HepG2 (cell line): ENCODE measurements at regions not wholly inside any gene's neighbourhood (a gene's known extent, or its start where the extent isn't known, plus 50 kb on each side); places are given as distances from the start of the nearest gene placed in this dataset.

Source experiments
- ATAC-seq: fragments of 200-7000 bp; cut with Tn5 transposase; 3 replicates; pipeline ENCODE4 v1.9.1; 2020; ENCODE audit warnings: mild to moderate bottlenecking, moderate library complexity
- BruUV-seq: library from RNA; stranded (reverse); fragments of 400-500 nt; replicated peaks from 2 replicates; lab custom pipeline; 2021; lab: Mats Ljungman, UMichigan
- CTCF ChIA-PET: fragments of 300-600 bp; formaldehyde crosslinking; extraction: SDS; loops from one replicate; lab custom pipeline; 2021; ENCODE audit warnings: low total read pairs, inconsistent platforms, low intra/inter-chr PET ratio; lab: Yijun Ruan, JAX
- POLR2A ChIA-PET: fragments of 350-600 bp; sonication (Branson Sonifier 250); formaldehyde crosslinking; loops from one replicate; lab custom pipeline; 2020; ENCODE audit warnings: antibody characterized with exemption, inconsistent platforms; lab: Yijun Ruan, JAX
- DNase-seq: peaks from one replicate; pipeline ENCODE4 v3.0.0-alpha.2; 2015; ENCODE audit warnings: low spot score
- FAIRE-seq: peaks from 3 replicates; lab custom pipeline; 2011; peaks lifted over from hg19 to GRCh38; lab: Jason Lieb, UNC
- H2AFZ ChIP-seq: one replicate; pipeline ENCODE4 v1.6.1; 2011; ENCODE audit warnings: low read length, inconsistent platforms
- H3K27ac ChIP-seq: fragments of 300-600 bp; 3 replicates; pipeline ENCODE4 v1.8.0; 2011; ENCODE audit warnings: mixed run types, mild to moderate bottlenecking, mixed read lengths, low read length, inconsistent platforms; ENCODE audit not compliant: insufficient read depth; ENCODE audit errors: extremely low read length
- H3K27me3 ChIP-seq, 2 experiments: fragments of 200-600 bp in 1 of 2; 2 replicates in 1 of 2; 3 replicates in 1 of 2; pipeline versions ENCODE4 v1.6.0 to v1.8.0; 2011; ENCODE audit warnings: low read length in 2 of 2, mild to moderate bottlenecking in 2 of 2, moderate library complexity in 2 of 2, inconsistent platforms in 1 of 2; ENCODE audit not compliant: insufficient read depth in 2 of 2, control insufficient read depth in 1 of 2
- H3K36me3 ChIP-seq, 2 experiments: fragments of 200-600 bp in 1 of 2; replicated peaks in 1 of 2; 2 replicates in 1 of 2; 3 replicates in 1 of 2; pipeline versions ENCODE4 v1.5.1 to v1.8.0; 2011; ENCODE audit warnings: low read length in 2 of 2, inconsistent platforms in 1 of 2; ENCODE audit not compliant: insufficient read depth in 2 of 2, control insufficient read depth in 1 of 2
- H3K4me1 ChIP-seq: 2 replicates; pipeline ENCODE4 v1.5.1; 2012; ENCODE audit warnings: low read length, inconsistent platforms; ENCODE audit not compliant: insufficient read depth
- H3K4me2 ChIP-seq: 2 replicates; pipeline ENCODE4 v1.6.0; 2011; ENCODE audit warnings: low read depth, low read length, inconsistent platforms
- H3K4me3 ChIP-seq, 3 experiments: fragments of 200-600 bp in 1 of 3; sonication (generic), shearing (Covaris generic) in 1 of 3; replicated peaks in 1 of 3; 2 replicates each; pipeline ENCODE4 v1.5.1; 2011 to 2016; ENCODE audit warnings: low read length in 3 of 3, inconsistent platforms in 2 of 3, low read depth in 2 of 3, mild to moderate bottlenecking in 2 of 3, control low read depth in 1 of 3, mixed read lengths in 1 of 3; ENCODE audit not compliant: insufficient read depth in 1 of 3
- H3K79me2 ChIP-seq: one replicate; pipeline ENCODE4 v1.6.1; 2011; ENCODE audit warnings: low read length, inconsistent platforms; ENCODE audit not compliant: insufficient read depth
- H3K9ac ChIP-seq: 2 replicates; pipeline ENCODE4 v1.6.0; 2011; ENCODE audit warnings: mild to moderate bottlenecking, low read depth, low read length, inconsistent platforms; ENCODE audit not compliant: insufficient read depth
- H3K9me3 ChIP-seq: 2 replicates; pipeline ENCODE4 v1.5.1; 2012; ENCODE audit warnings: mild to moderate bottlenecking, low read length
- H4K20me1 ChIP-seq: 2 replicates; pipeline ENCODE4 v1.6.0; 2011; ENCODE audit warnings: inconsistent platforms, mild to moderate bottlenecking, low read length, moderate library complexity; ENCODE audit not compliant: insufficient read depth
- HDAC2 ChIP-seq: sonication (generic); formaldehyde crosslinking; IDR thresholded peaks from 2 replicates; pipeline ENCODE4 v1.4.0; 2020; ENCODE audit warnings: missing genetic modification reagents
- LCORL ChIP-seq, 2 experiments: fragments of 450-650 bp in 1 of 2; sonication (generic) in 1 of 2; formaldehyde crosslinking in 1 of 2; IDR thresholded peaks; 2 replicates each; pipeline versions ENCODE4 v1.5.0 to v1.6.1; 2017 to 2020; ENCODE audit warnings: antibody characterized with exemption in 1 of 2, missing genetic modification reagents in 1 of 2
- NFKB2 ChIP-seq: sonication (generic); formaldehyde crosslinking; IDR thresholded peaks from 2 replicates; pipeline ENCODE4 v1.4.0; 2020; ENCODE audit warnings: missing genetic modification reagents, borderline replicate concordance
- NRL ChIP-seq: sonication (generic); formaldehyde crosslinking; IDR thresholded peaks from 2 replicates; pipeline ENCODE4 v1.5.0; 2020; ENCODE audit warnings: missing genetic modification reagents, mild to moderate bottlenecking, moderate library complexity, borderline replicate concordance
- SYNCRIP ChIP-seq: fragments of 200-400 bp; formaldehyde crosslinking; IDR thresholded peaks from 2 replicates; pipeline ENCODE4 v1.6.1; 2018; ENCODE audit warnings: mild to moderate bottlenecking, low read depth, low read length; ENCODE audit not compliant: insufficient read depth
- XRCC5 ChIP-seq: fragments of 200-400 bp; formaldehyde crosslinking; optimal IDR thresholded peaks from 2 replicates; pipeline ENCODE3; 2017; ENCODE audit warnings: mild to moderate bottlenecking, low read length
- ZKSCAN1 ChIP-seq: fragments of 150-350 bp; IDR thresholded peaks from 2 replicates; pipeline ENCODE4 v1.6.1; 2014; ENCODE audit warnings: low read length
- ZNF232 ChIP-seq: sonication (generic); formaldehyde crosslinking; IDR thresholded peaks from 2 replicates; pipeline ENCODE4 v1.4.0; 2020; ENCODE audit warnings: missing genetic modification reagents, borderline replicate concordance
- ZNF331 ChIP-seq: sonication (generic); formaldehyde crosslinking; IDR thresholded peaks from 2 replicates; pipeline ENCODE4 v1.4.0; 2020; ENCODE audit warnings: missing genetic modification reagents
- ZNF431 ChIP-seq: sonication (generic); formaldehyde crosslinking; IDR thresholded peaks from 2 replicates; pipeline ENCODE4 v1.9.0; 2022; ENCODE audit warnings: missing genetic modification reagents, low read depth, mild to moderate bottlenecking, borderline replicate concordance
- ZNF543 ChIP-seq: sonication (generic); formaldehyde crosslinking; IDR thresholded peaks from 2 replicates; pipeline ENCODE4 v1.4.0; 2020; ENCODE audit warnings: mild to moderate bottlenecking, missing genetic modification reagents
- ZNF552 ChIP-seq: sonication (generic); formaldehyde crosslinking; IDR thresholded peaks from 2 replicates; pipeline ENCODE4 v1.9.0; 2022; ENCODE audit warnings: missing genetic modification reagents, mild to moderate bottlenecking, borderline replicate concordance
- ZNF556 ChIP-seq: sonication (generic); formaldehyde crosslinking; IDR thresholded peaks from 2 replicates; pipeline ENCODE4 v1.4.0; 2020; ENCODE audit warnings: mild to moderate bottlenecking, missing genetic modification reagents, borderline replicate concordance
- WGBS: methylation state at CpG from one replicate; pipeline ENCODE4 v1.1.6; 2017; ENCODE audit warnings: low lambda C conversion rate; 5-methylcytosine and 5-hydroxymethylcytosine counted together
- in situ Hi-C: cut with HindIII; loops from 2 replicates; pipeline ENCODE4 v1.10.0; 2017; ENCODE audit warnings: low pct_unique_long_range_greater_than_20kb; ENCODE audit not compliant: extremely low pct_ligation_motif_present
- intact Hi-C: fragments of 100-400 bp; cut with micrococcal nuclease; formaldehyde crosslinking; loops from one replicate; pipeline ENCODE4 v1.10.0; 2022; ENCODE audit not compliant: unreplicated experiment
- TF ChIP-seq, protein P1 (sequence below): sonication (generic); formaldehyde crosslinking; IDR thresholded peaks from 2 replicates; pipeline ENCODE4 v1.5.0; 2020; ENCODE audit warnings: mild to moderate bottlenecking, missing genetic modification reagents, moderate library complexity
- TF ChIP-seq, protein P2 (sequence below): sonication (generic); formaldehyde crosslinking; IDR thresholded peaks from 2 replicates; pipeline ENCODE4 v1.5.0; 2020; ENCODE audit warnings: mild to moderate bottlenecking, missing genetic modification reagents
- TF ChIP-seq, protein P3 (sequence below): sonication (generic); formaldehyde crosslinking; IDR thresholded peaks from 2 replicates; pipeline ENCODE4 v1.9.0; 2021; ENCODE audit warnings: missing genetic modification reagents, mild to moderate bottlenecking, borderline replicate concordance
- TF ChIP-seq, protein P4 (sequence below): sonication (generic); formaldehyde crosslinking; IDR thresholded peaks from 2 replicates; pipeline ENCODE4 v1.8.1; 2023; ENCODE audit warnings: missing genetic modification reagents, inconsistent platforms, borderline replicate concordance

DNA sequence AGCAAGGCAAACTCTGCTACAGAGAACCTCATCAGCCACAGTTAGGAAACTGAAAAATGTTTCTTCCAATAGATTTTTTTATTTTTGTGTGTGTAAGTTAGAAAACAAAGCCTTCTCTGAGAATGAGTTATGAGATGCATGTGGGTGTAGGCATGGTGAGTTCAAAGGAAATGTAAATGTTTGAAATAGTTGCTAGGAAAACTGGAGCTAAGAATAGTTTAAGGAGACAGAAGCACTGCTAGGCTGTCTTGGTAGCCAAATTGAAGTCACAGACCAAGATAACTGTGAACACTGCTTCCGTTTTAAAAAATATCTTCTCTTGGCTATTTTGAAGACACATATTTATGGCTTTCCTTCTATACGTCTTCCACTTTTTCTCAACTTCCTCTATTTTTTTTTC, 1501.2 kb upstream of the CADM2 start (continued):
- TF ChIP-seq, protein P1, sequence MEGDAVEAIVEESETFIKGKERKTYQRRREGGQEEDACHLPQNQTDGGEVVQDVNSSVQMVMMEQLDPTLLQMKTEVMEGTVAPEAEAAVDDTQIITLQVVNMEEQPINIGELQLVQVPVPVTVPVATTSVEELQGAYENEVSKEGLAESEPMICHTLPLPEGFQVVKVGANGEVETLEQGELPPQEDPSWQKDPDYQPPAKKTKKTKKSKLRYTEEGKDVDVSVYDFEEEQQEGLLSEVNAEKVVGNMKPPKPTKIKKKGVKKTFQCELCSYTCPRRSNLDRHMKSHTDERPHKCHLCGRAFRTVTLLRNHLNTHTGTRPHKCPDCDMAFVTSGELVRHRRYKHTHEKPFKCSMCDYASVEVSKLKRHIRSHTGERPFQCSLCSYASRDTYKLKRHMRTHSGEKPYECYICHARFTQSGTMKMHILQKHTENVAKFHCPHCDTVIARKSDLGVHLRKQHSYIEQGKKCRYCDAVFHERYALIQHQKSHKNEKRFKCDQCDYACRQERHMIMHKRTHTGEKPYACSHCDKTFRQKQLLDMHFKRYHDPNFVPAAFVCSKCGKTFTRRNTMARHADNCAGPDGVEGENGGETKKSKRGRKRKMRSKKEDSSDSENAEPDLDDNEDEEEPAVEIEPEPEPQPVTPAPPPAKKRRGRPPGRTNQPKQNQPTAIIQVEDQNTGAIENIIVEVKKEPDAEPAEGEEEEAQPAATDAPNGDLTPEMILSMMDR, result no peak
- TF ChIP-seq, protein P2, sequence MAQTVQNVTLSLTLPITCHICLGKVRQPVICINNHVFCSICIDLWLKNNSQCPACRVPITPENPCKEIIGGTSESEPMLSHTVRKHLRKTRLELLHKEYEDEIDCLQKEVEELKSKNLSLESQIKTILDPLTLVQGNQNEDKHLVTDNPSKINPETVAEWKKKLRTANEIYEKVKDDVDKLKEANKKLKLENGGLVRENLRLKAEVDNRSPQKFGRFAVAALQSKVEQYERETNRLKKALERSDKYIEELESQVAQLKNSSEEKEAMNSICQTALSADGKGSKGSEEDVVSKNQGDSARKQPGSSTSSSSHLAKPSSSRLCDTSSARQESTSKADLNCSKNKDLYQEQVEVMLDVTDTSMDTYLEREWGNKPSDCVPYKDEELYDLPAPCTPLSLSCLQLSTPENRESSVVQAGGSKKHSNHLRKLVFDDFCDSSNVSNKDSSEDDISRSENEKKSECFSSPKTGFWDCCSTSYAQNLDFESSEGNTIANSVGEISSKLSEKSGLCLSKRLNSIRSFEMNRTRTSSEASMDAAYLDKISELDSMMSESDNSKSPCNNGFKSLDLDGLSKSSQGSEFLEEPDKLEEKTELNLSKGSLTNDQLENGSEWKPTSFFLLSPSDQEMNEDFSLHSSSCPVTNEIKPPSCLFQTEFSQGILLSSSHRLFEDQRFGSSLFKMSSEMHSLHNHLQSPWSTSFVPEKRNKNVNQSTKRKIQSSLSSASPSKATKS (CRISPR knock-in tag), result no peak
- TF ChIP-seq, protein P3, sequence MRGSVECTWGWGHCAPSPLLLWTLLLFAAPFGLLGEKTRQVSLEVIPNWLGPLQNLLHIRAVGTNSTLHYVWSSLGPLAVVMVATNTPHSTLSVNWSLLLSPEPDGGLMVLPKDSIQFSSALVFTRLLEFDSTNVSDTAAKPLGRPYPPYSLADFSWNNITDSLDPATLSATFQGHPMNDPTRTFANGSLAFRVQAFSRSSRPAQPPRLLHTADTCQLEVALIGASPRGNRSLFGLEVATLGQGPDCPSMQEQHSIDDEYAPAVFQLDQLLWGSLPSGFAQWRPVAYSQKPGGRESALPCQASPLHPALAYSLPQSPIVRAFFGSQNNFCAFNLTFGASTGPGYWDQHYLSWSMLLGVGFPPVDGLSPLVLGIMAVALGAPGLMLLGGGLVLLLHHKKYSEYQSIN (CRISPR knock-in tag), result no peak
- TF ChIP-seq ZNF556 (CRISPR knock-in tag) (no peak), ZNF232 (no peak), SYNCRIP (no peak)

DNA sequence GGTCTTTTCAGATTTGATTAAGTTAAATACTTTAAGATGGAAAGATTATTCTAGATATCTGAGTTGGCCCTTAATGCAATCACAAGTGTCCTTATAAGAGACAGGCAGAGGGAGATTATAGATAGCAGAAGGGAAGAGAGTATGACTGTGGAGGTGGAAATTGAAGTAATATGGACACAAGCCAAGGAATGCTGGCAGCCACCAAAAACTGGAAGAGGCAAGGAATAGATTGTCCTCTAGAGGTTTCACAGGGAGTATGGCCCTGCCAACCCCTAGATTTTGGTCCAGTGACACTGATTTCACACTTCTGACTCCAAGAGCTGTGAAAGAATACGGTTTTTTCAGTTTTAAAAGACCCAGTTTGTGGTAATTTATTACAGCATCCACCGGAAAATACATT, 1498.7 kb upstream of the CADM2 start:
- ChIA-PET CTCF (no interaction called here), POLR2A (no interaction called here)
- 0% methylated on average over 2 of the region's 2 CpGs for WGBS
- no peak overlapping the region for H3K4me2 ChIP-seq
- no peak overlapping the region for H2AFZ ChIP-seq
- H4K20me1 ChIP-seq, result no peaks in the 10 kb centered on the region
- BruUV-seq, result no TSS peak
- intact Hi-C loops, result no loop called here
- H3K27ac ChIP-seq, result no peak overlapping the region
- H3K4me3 ChIP-seq, result no peak overlapping the region
- no peaks in the 10 kb centered on the region for H3K79me2 ChIP-seq
- no peaks in the 10 kb centered on the region for H3K4me1 ChIP-seq
- FAIRE-seq (no peak), DNase-seq (no peak), ATAC-seq (no peak)
- H3K9ac ChIP-seq, result no peak overlapping the region
- in situ Hi-C loops, result no loop called here
- H3K27me3 ChIP-seq, result no peaks in the 10 kb centered on the region
- H3K9me3 ChIP-seq, result no peaks in the 10 kb centered on the region
- no peaks in the 10 kb centered on the region for H3K36me3 ChIP-seq
- TF ChIP-seq NRL (CRISPR knock-in tag) (no peak), XRCC5 (no peak), NFKB2 (CRISPR knock-in tag) (no peak), ZNF552 (CRISPR knock-in tag) (no peak), ZNF543 (CRISPR knock-in tag) (no peak), HDAC2 (CRISPR knock-in tag) (no peak), ZNF331 (CRISPR knock-in tag) (no peak), ZNF431 (no peak), ZKSCAN1 (no peak), LCORL (IDR thresholded peaks at IDR 0.05) (no peak), LCORL (CRISPR knock-in tag; IDR thresholded peaks at IDR 0.05) (no peak)
- TF ChIP-seq, protein P4, sequence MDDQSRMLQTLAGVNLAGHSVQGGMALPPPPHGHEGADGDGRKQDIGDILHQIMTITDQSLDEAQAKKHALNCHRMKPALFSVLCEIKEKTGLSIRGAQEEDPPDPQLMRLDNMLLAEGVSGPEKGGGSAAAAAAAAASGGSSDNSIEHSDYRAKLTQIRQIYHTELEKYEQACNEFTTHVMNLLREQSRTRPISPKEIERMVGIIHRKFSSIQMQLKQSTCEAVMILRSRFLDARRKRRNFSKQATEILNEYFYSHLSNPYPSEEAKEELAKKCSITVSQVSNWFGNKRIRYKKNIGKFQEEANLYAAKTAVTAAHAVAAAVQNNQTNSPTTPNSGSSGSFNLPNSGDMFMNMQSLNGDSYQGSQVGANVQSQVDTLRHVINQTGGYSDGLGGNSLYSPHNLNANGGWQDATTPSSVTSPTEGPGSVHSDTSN (CRISPR knock-in tag), result no peak
